NT2/D1 (cell line): ENCODE measurements at regions not wholly inside any gene's neighbourhood (a gene's known extent, or its start where the extent isn't known, plus 50 kb on each side); places are given as distances from the start of the nearest gene placed in this dataset.
"Not testable (repeated sequence)": the region's sequence is repeated elsewhere in the genome, so short reads cannot be mapped to it uniquely, and the experiment has no call there.

Experiments
- YY1 ChIP-seq: IDR thresholded peaks from 2 replicates; pipeline ENCODE4 v1.6.1; 2011; ENCODE audit not compliant: insufficient read length, insufficient read depth
- ZNF274 ChIP-seq: IDR thresholded peaks from 2 replicates; pipeline ENCODE4 v1.6.1; 2011; ENCODE audit warnings: mild to moderate bottlenecking, low read depth, low read length

DNA sequence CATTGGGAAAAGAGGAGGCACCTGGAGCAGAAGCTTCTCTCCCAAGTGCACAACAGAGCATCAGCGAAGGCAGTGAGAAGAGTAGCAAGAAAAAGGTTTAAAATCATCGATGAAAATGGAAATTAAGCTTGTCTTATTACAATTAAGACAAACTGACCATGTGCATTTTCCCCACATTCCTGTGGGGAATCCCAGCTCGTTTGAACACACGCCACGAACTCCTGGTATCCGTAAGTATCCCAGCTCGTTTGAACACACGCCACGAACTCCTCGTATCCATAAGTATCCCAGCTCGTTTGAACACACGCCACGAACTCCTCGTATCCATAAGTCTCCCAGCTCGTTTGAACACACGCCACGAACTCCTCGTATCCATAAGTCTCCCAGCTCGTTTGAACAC lies 67.7 kb upstream of the METRNL start:
- not testable (repeated sequence) for TF ChIP-seq ZNF274, YY1
